Suppressor macrophage treated with lipopolysaccharide for 4 hours (primary cell): ENCODE measurements at regions not wholly inside any gene's neighbourhood (a gene's known extent, or its start where the extent isn't known, plus 50 kb on each side); places are given as distances from the start of the nearest gene placed in this dataset.

Experiments used
- DNase-seq: peaks from one replicate; pipeline ENCODE4 v3.0.0-alpha.2; 2020

DNA sequence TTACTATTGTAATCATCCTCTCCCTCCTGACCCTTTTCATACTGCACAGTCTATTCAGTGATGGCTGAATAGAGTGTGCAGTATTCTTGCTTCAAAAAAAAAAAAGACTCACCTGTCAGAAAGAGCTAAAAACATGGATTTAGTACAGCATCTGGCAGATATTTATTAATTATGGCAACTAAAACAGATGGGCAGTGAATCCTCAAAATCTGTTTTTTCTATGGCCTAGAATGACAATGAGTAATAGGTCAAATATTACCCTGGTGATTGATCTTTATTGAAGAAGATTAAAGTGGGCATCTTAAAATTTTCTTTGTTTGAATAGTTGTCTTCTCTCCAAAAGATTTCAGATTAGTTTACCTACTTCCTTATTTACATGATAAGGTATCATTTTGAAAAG is 543.6 kb downstream of the FOXG1 start:
- no peak for DNase-seq

DNA sequence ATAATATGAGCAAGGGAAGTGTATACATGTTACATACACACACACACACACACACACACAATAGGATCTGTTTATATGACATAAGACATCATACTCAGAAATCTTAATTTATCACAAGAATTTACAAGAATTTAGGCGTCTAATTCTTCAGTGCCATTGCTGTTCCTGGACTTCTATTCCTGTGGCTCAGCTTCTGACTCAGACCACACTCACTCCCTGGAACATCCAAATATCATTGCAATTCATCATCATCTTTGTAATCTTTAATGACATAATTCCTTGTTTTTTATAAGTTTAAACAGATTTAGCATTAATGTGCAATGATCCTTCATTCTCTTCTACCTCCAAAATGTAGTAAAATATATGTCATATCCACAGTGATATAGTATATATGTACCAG is 544.2 kb downstream of the FOXG1 start:
- DNase-seq = no peak

DNA sequence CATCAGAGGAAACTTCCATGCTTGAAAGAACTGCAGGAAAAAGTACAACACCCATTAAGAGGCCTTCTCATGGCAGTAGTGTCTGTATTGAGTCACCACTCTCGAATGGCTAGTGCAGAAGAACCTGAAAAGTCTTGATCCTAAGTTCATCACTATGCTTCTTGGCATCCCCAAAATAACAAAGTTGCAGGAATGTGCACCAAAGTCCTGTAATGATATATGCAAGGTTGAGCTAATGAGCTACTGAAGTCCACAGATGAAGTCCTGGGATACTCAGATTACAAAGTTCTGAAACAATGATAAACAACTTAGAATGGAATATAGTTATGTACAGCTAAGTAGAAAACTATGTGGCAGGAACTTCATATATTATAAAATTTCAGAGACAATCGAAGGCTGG is 545.4 kb downstream of the FOXG1 start:
- DNase-seq = no peak

DNA sequence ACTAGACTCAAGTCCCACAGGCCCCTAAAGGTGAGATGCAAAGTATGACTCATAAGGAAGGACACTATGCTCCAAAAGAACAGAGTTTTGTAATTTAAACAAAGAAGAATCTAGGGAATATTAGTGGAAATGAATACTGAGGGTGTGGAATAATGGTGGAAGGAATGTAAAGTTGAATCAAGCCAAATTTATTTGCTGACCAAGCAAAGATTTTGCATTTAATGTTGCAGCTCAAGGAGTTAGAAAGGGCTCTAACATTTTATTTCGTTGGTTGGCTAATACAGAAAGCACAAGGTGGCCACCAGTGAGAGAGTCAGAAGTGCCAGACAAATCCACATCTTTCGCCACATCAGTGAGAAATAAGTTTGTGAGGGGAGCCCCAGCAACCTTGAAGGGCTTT is 550.3 kb downstream of the FOXG1 start:
- DNase-seq = no peak

DNA sequence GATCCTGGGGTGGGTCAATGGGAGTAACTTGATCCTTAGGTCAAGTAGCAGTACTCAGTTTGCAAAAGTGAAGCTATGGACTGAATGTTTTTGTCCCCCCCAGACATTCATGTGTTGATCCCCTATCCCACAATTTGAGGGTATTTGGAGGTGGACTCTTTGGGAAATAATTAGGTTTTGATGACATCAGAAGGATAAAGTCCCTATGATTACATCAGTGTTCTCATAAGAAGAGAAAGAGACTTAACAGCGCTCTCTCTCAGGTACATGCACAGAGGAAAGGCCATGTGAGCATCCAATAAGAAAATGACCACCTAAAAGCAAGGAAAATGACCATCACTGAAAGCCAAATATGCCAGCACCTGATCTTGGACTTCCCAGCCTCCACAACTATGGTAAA is 550.8 kb downstream of the FOXG1 start:
- no peak for DNase-seq

DNA sequence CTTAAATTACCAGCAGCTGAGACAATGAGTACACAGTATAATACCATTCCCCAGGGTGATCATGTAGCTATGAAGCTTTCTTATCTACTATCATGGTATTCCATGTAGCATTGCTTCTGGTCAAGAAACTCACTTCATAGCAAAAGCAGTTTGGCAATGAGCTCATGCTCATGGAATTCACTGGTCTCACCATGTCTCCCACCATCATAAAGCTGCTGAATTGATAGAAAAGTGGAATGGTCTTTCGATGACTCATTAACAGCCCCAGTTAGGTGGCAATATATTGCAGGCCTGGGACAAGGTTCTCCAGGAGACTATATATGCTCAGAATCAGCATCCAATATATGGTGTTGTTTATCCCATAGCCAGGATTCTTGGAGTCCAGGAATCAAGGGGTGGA is 553.7 kb downstream of the FOXG1 start:
- no peak for DNase-seq

DNA sequence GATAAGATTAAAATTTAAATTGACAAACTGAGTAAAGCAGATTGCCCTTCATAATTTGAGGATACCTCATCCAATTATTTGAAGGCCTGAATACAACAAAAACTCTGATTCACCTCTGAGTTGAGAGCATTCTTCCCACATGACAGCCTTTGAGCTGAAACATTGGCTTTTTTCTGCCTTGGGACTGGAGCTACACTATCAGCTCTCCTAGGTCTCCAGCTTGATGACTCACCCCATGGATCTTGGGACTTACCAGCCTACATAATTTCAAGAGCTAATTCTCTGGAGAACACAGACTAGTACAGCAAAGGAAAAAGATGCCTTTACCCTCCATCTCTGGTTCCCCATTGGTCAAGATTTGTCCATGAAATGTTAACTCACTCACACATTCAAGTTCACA is 555.1 kb downstream of the FOXG1 start:
- DNase-seq = no peak

DNA sequence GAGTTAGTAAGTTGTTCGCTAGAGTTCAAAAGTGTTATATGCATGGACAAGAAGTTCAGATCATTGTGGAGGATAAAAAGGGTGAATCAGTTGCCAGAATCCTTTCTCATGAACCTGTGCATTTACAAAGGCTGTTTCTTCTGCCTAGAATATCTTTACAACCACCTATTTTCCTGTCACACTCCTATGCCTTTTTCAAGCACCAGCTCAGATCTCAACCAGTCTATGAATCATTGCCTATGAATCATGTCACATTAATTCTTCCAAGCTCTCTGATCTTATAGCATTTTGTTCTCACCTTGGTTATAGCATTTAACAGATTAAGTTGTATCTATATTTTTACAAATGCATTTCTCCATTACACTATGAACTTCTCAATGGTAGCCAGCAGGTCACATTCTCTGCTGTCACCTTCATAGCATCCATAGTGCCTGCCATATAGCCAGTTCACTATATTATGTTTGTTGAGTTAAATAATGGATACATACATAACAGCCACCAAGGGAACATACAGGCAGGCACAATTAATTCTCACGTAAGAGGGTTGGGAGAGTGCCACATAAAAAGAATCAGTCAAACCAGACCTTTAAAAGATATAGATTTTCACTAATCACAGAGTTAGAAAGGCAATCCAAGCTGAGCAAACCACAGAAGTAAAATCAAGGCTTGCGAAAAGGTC is 573.0 kb downstream of the FOXG1 start:
- DNase-seq = no peak

DNA sequence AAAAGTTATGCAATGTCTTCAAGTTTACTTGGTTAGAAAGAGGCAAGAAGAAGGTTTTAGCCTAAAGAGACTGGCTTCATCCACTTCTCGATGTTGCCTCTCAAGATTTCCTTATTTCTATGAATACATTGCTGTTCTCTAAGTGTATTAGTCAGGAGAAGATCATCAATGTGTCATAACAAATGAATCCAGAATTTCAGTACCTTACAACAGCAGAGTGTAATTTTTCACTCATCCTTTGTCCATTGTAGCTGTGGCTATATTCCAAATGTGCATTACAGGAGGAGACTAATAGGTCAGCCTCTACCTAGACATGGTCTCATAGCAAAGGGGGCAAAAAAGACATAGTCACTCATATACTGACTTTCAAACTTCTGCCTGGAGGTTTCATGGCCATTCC is 579.1 kb downstream of the PRKD1 start:
- DNase-seq = no peak

DNA sequence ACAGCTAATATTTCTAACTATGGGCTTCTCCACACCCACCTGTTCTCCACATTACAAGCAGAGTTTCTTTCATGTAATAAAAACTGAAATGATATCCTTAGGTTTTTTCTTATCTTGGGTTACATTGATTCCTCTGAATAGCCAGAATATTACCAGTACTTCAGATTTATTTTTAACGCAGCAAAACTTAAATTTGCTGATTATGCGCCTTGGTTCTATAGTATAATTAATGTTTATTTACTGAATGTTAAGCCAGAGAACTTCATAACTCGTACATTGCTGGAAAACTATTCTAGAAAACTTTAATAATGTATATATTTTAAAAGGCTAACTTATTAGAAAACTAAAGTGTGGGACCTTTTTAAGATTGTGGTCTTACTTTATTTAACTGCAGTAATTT is 577.2 kb downstream of the PRKD1 start:
- no peak for DNase-seq

DNA sequence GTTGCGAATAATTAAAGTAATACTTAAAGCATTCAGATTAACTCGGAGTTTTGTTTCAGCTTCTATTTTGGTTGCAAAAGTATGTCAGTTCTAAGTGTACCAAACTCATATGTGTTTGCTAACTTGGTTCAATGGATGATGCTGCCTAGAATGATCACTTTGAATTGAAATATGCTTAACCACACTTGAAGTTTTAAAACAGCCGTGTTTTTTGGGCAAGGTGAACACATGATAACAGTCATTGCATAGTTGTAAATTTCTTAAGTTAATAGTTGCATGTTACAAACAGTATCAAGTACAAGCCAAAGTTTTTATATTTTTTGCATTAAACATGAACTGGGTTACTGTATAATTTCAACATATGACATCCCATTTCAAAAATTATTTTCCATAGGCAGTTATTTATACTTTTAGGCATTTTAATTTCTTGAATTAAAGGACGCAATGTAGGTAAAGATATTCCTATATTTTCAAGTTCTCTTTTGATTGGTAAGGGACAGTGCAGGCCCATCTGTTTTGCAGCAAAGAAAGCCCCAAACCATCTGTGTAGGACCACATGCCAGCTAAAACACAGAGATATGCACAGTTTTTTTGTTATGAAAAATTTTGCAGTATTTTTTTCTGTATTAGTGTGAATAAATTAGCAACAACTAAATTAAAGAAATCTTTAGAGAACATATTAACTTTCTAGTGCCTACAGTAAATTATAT is 575.5 kb downstream of the PRKD1 start:
- DNase-seq = no peak

DNA sequence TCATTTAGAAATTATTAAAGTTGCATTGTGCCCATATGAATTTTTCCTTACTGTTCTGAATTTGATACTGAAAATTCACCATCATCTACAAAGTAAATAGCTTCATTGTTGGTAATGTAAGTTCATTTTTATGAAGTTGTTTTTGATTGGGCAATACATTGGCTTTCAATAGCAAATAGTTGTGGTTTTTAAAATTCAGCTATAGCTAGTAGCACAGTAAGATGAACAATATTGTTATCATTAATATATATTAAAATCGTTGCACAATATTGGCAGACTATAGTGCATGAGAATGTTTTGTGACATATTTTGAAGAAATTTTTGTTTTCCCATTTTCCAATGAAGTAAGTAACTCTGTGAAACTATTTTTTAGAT is 575.0 kb downstream of the PRKD1 start:
- DNase-seq = no peak

DNA sequence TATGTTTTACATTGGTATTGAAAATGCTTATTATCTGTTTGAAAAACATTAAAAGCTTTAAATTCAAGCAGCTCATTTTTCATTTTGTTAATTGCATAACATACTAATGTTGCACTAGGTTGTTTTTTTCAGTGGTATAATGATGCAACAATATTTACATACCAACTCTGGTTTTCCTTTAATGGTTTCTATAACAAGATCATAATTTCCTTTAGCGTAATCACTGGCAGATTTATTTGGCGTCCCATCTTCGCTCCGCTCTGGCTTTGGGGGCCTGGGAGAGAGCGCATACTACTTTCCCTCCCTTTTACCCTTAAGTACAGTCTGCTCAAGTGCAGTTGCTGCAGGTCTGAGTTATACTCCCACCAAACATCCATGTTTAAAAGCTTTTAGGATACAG is 574.1 kb downstream of the PRKD1 start:
- DNase-seq = no peak

DNA sequence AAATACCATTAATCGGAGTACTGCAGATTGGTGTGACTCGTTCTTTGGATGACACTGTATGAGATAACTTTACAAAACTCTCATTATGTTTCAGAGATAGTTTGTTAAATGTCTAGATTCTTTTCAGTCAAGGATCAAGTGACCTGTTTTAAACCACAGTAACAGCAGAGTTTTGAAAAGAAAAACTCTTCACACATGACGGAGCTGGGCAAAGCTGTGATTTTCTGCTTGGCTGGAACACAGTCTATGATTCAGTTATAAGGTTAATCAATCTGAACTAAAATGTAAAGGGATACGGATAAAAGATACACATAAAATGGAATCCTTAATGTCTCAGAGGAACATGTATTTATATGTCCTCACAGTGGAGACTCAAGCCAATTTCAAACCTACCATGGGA is 573.2 kb downstream of the PRKD1 start:
- no peak for DNase-seq

DNA sequence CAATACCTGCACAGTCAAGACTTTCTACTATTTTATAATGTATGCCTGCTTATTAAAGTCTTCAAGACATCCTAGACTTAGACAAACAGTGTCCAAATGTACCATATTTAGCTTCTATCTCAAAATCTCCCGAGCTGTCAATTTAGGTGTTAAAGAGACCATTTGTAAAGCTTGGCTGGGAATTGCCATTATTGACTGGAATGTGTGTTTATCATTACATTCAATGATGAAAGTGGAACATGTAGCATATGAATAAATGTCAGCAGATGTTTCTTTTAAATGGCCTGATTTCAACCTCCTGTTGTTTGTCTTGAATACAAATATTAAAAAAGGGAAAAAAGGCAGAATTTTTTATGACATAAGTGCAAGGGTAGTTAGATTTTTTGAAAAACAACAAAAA is 572.3 kb downstream of the PRKD1 start:
- no peak for DNase-seq

DNA sequence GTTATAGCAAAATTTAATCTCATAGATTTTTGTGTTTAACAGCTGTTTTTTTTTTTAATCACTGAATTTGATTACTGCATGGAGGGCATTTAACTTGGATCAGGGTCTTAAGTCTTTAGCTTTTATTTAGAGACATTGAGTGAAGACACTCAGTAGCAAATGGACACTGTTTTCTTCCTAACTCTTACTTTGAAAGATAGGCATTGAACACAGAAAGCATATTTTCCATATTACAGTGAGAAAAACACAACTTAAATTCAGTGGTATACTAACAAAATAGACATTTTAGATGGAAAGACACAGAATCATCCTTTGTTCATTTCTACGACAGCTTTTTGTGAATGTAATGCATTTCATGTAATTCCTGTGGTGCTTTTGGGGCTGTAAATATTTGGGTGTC is 571.8 kb downstream of the PRKD1 start:
- DNase-seq = no peak

DNA sequence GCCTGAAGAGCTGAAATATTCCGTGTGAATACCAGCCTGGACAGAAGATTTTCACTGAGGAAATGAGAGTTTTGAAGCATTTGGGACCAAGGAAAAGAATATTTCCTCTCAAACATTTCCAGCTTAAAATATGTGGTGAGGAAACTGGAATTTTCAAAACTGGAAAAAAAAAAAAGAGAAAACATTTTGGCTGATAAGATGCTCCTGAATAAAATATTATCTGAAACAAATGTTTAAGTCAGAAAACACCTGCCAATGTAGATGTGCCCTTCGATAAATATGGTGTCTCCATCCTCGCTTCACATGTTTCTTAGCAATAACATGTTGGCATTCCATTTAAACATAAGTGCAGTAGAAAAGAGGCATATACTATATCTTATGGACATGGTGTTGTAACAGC is 567.0 kb downstream of the PRKD1 start:
- no peak for DNase-seq

DNA sequence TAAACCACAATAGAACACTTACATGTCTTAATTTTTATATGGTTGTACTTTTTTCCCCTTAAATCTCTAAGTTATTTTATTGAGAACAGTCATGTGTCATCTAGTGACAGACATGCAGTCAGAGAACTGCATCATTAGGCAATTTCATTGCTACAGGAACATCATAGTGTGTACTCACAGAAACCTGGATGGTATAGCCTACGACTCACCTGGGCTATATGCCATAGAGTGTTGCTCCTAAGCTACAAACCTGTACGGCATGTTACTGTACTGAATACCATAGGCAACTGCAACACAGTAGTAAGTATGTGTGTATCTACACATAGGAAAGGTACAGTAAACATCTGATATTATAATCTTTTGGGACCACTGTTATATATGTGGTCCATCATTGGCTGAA is 557.6 kb downstream of the PRKD1 start:
- DNase-seq = no peak

DNA sequence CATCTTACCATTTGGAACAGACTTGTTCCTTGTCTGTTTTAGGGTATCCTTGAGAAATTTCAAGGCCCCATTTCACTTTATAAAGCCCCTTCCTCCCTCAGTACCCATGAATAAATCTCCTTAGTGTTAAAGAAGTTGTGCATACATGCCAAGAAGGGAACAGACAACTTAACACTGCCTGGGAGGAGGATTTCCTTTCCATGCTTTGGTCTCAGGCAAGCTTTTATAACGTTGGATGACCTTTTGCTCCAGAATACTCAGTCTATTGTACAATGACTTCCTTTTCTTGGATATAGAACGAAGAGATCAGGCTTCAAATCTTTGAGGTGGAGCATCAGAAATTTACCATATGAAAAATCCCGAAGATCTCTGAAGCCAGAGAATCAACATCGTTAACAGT is 551.4 kb downstream of the PRKD1 start:
- no peak for DNase-seq

DNA sequence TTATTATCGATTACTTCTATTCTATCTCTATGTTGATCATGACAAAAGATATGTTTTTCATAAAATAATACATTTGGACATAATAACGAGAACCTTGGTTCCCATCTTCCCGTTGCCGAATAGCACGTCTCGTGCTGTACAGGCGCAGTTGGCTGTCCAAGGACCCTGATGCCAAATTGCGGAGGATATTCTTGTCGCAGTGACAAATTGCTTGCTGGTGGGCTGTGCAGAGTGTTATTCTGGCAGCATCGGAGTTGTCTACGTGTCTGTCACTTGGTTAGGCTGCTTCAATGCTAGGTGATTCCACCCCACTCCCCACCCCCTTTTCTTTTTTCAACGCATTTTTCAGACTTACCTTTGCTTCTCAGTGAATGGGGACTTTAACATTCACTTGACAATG is 546.8 kb downstream of the PRKD1 start:
- no peak for DNase-seq

DNA sequence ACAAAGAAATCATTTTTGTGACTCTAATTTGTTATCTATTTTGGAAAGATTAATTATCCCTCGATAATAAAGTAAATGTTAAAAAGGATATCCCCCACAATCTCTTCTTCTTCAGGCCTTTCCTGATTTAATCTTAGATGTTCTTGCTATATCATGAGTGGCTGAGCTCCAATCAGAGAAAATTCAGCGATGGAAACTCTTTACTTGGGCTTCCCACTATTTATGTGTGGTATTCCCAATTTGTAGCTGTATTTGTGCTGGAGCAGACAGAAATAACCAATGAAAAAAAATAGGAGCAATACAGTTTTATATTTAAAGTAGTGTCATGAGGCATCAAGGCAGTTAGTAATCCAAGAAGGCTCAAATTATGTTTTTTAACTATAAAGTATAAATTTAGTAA is 539.1 kb downstream of the PRKD1 start:
- no peak for DNase-seq

DNA sequence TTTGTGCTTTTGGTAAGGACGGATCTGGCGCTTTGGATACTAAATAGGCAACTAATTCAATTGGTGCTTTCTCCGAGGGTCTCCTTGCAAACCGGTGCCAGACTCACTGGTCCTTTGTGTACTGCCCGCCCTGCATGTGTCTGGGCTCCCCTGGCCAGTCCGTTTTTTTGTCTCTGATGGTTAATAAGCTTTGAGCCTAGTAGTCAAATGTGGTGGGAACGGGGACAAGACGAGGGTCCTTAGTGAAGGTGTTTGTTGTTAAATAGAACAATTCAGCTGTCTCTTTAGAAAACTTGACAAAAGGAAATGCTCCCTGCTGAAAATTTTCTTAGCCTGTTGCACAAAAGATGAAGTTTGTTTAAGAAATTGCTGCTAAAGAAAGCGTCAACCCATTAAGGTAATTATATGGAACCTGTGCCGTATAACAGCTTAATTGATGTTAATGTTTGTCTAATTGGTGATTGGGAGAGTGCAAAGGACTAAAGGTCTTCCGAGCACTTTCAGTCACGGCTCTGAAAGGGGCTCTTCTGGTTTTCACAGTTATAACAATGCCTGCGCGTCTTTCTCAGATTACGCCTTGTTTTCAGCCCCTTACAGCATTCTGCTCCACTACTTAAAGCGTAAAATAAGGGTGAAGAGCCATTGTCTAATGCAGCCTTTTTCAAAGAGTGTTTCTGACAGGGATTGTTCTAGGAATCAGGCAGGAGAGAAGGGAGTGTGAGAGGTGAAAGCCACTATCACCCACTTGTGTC is 537.4 kb downstream of the PRKD1 start:
- no peak for DNase-seq

DNA sequence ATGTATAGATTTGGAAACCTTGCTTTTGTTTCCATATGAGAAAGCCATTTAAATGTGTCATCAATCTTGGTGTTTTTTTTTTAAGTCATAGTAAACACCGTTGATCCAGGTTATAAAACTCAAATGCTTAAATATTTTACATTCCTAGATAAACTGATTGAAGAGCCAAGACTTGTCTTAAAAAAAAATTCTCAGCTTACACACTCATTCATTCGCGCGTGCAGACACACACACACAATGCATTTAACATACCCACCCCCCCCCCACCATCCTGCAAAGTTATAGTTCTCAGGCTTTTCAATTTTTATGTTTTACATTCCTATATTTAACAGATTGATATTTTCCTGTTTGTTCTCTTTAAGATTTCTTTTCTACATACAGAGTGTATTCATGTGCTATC is 536.4 kb downstream of the PRKD1 start:
- no peak for DNase-seq

DNA sequence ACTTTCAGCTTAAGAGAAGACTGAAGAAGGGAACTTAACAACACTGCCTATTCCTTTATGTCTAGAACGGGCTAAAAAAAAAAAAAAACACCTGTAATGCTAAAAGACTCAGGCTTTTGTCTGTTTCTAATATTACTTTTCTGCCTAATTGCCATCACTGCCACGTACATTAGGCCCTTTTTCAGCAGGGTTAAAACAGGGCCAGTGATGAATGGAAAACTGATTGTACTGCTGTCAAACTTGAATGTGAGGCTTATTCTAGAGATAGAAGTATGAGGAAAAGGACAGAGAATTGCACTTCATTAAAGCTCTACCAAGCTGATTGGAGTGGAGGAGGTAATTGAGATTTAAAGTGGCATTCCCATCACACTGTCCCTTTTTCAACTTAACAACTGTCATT is 535.8 kb downstream of the PRKD1 start:
- no peak for DNase-seq

DNA sequence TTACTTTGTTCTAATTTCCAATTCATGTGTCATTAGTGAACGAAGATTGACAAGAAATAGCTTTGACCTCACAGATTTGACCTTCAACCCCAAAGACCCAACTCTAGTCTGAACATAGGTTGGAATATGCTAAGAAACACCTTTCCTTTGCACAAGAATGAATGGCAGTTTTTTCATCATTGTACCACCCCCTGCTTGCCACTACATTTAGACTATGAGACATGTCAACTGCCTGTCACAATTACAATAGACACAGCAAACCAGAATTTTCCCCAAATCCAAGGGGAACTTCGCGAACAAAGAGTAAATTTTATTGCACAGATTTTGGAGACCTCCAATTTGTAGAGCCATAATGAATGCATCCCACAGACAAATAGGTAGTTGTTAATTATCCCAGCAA is 535.4 kb downstream of the PRKD1 start:
- no peak for DNase-seq
